Vagina (tissue), 2 donors: ENCODE measurements at regions not wholly inside any gene's neighbourhood (a gene's known extent, or its start where the extent isn't known, plus 50 kb on each side); places are given as distances from the start of the nearest gene placed in this dataset.

ENCODE experiments used
- DNase-seq, 2 donors: peaks; one replicate each; pipeline ENCODE4 v3.0.0-alpha.2; 2017; ENCODE audit errors: extremely low spot score in 2 of 2
- H3K27ac ChIP-seq: fragments of 200-600 bp; sonication (generic); one replicate; pipeline ENCODE4 v1.5.1; 2019
- H3K27me3 ChIP-seq: fragments of 200-600 bp; sonication (generic); one replicate; pipeline ENCODE4 v1.5.1; 2019
- H3K36me3 ChIP-seq, 2 donors: fragments of 200-600 bp; sonication (generic); one replicate each; pipeline ENCODE4 v1.5.1; 2017 to 2019
- H3K4me1 ChIP-seq: fragments of 200-600 bp; sonication (generic); one replicate; pipeline ENCODE4 v1.5.1; 2019
- H3K4me3 ChIP-seq, 2 donors: fragments of 200-600 bp; sonication (generic); 1 replicate in 1 of 2; 2 replicates in 1 of 2; pipeline ENCODE4 v1.5.1; 2016 to 2019
- H3K9me3 ChIP-seq: fragments of 200-600 bp; sonication (generic); one replicate; pipeline ENCODE4 v1.5.1; 2019
- CTCF ChIP-seq, 3 experiments: fragments of 450-650 bp in 2 of 3; fragments of 200-600 bp in 1 of 3; sonication (generic) in 1 of 3; IDR thresholded peaks; one replicate each; pipeline ENCODE4 v1.5.1; 2017 to 2019; ENCODE audit warnings: antibody characterized with exemption in 3 of 3, mild to moderate bottlenecking in 2 of 3, moderate library complexity in 2 of 3
- POLR2A ChIP-seq, 2 donors: fragments of 450-650 bp; IDR thresholded peaks; one replicate each; pipeline ENCODE4 v1.6.1; 2017; ENCODE audit warnings: antibody characterized with exemption in 2 of 2, mild to moderate bottlenecking in 2 of 2, moderate library complexity in 2 of 2
- POLR2AphosphoS5 ChIP-seq, 2 donors: sonication (generic); formaldehyde crosslinking; IDR thresholded peaks; one replicate each; pipeline ENCODE4 v1.9.0; 2017; ENCODE audit warnings: antibody characterized with exemption in 2 of 2, mild to moderate bottlenecking in 2 of 2, low read depth in 1 of 2; ENCODE audit not compliant: insufficient read depth in 1 of 2
- intact Hi-C: fragments of 100-400 bp; cut with DNase I; formaldehyde crosslinking; loops from one replicate; pipeline ENCODE4 v1.15.1; 2023

DNA sequence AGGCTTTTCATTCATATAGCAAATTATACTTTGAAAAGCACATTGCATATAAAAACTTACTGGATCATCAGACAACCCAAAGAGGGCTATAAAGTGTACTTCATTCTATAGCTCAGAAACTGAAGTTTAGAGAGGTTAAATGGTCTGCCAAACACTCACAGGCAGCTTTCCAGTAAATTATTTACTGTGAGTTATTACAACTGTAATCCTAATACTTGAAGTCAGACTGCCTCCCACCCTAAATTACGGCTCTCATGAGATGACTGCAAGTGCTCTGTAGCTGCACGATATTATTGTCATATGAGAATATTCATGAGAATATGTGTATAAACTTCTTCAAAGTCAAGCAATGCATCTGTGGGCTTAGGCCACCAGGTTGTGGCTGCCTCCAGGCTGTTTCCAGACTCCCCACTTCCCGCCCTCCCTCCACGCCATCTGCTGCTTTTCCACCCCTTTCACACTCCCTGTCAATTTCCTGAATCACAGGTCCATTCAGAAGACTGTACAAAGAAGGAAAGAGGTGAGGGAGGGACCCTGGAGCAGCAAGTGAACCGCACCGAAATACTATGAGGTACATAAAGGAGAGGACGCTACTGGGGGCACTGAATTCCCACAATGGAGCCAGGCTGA lies 111.1 kb upstream of the SPOPL start:
- Histone ChIP-seq H3K9me3 (no peaks in the 10 kb centered on the region), H3K36me3 (no peaks in the 10 kb centered on the region), H3K4me3 (no peak overlapping the region), H3K27me3 (no peaks in the 10 kb centered on the region), H3K4me1 (no peaks in the 10 kb centered on the region), H3K27ac (no peak overlapping the region)
- TF ChIP-seq POLR2AphosphoS5 (IDR thresholded peaks at IDR 0.05; ENCODE audit: insufficient read depth in 1 of 2, low read depth in 1 of 2) (no peak), CTCF (IDR thresholded peaks at IDR 0.05) (no peak)
- no peak for DNase-seq
- intact Hi-C loops, result no loop called here

GRCh38 chr2:138391946-138392345 lies 109.6 kb upstream of the SPOPL start:
- Histone ChIP-seq H3K4me1 (peaks cover 9% of the 10 kb centered on the region), H3K27me3 (no peaks in the 10 kb centered on the region), H3K4me3 (no peak overlapping the region), H3K27ac (no peak overlapping the region), H3K9me3 (no peaks in the 10 kb centered on the region), H3K36me3 (no peaks in the 10 kb centered on the region)
- intact Hi-C loops, result no loop called here
- no peak for DNase-seq
- TF ChIP-seq POLR2AphosphoS5 (IDR thresholded peaks at IDR 0.05; ENCODE audit: insufficient read depth in 1 of 2, low read depth in 1 of 2) (no peak), POLR2A (IDR thresholded peaks at IDR 0.05) (no peak), CTCF (IDR thresholded peaks at IDR 0.05) (no peak)

DNA sequence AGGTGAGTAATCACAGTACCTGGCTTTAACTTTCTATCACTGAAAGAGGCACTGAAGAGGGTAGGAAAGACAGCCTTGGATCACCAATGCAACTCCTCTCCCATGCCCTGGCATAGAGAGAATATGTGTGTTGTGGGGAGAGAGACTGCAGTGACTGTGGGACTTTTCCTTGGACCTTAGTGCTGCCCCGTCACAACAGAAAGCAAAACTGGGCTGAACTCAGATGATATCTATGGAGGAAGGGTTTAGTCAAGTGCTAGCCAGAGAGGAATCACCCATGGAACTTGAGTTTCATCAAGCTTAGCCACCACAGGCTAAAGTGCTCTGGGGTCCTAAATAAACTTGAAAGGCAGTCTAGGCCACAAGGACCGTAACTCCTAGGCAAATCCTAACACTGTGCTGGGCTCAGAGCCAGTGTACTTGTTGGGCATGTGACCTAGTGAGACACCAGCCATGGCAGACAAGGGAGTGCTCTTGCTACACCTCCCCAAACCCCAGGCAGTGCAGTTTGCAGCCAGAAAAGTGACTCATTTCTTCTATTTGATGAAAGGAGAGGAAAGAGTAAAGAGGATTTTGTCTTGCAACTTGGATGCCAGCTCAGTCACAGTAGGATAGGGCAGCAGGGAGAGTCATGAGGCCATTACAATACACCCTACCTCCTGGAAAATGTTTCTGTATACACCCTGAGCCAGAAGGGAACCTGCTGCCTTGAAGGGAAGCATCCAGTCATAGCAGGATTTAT lies 105.8 kb upstream of the SPOPL start:
- intact Hi-C loops, result no loop called here
- TF ChIP-seq POLR2AphosphoS5 (IDR thresholded peaks at IDR 0.05; ENCODE audit: insufficient read depth in 1 of 2, low read depth in 1 of 2) (no peak), CTCF (IDR thresholded peaks at IDR 0.05) (no peak), POLR2A (IDR thresholded peaks at IDR 0.05) (no peak)
- peaks cover 9% of the 10 kb centered on the region for H3K4me1 ChIP-seq

DNA sequence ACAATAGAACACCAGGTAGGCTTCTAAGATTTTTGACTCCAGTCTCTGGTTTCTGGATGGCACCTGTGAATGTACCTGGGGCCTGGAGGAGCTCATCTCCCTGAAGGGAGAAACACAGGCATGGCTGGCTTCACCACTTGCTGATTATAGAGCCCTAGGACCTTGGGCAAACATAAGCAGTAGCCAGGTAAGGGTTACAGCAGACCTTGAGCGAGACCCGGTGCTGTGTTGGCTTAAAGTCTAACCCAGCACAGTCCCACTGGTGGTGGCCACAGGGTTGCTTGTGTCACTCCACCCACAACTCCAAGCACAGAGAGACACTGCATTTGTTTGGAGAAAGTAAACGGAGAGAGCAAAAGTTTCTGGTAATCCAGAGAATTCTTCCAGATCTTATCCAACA lies 104.7 kb upstream of the SPOPL start:
- Histone ChIP-seq H3K4me3 (no peak overlapping the region), H3K9me3 (no peaks in the 10 kb centered on the region), H3K4me1 (peaks cover 9% of the 10 kb centered on the region), H3K27me3 (no peaks in the 10 kb centered on the region), H3K36me3 (no peaks in the 10 kb centered on the region), H3K27ac (no peak overlapping the region)
- intact Hi-C loops, result no loop called here
- DNase-seq, result no peak
- TF ChIP-seq POLR2AphosphoS5 (IDR thresholded peaks at IDR 0.05; ENCODE audit: insufficient read depth in 1 of 2, low read depth in 1 of 2), result no peak
- no peak for TF ChIP-seq CTCF (IDR thresholded peaks at IDR 0.05)
- no peak for TF ChIP-seq POLR2A (IDR thresholded peaks at IDR 0.05)

More for the DNA sequence above, 105.8 kb upstream of the SPOPL start:
- no peak for DNase-seq
- H3K4me3 ChIP-seq, result no peak overlapping the region
- H3K27me3 ChIP-seq, result no peaks in the 10 kb centered on the region
- no peak overlapping the region for H3K27ac ChIP-seq
- no peaks in the 10 kb centered on the region for H3K9me3 ChIP-seq
- no peaks in the 10 kb centered on the region for H3K36me3 ChIP-seq

DNA sequence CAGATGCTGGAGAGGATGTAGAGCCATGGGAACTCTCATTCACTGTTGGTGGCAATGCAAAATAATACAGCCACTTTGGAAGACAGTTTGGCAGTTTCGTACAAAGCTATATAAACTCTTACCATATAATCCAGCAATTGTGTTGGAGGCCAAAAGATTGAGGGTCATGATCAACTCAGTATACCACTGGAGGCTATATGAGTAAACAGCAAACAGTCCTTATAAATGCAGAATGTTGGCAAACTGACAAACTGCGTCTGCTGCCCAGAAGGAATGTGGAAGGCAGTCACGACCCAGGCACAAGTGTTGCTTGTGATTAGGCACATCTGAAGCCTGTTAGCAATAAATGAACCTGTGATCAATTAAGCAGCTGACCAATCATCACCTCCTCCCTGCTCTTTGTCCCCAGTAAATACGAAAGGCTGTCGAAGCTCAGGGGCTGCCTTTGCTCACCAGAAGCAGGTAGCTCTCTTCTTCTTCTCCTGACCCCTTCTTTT lies 98.1 kb upstream of the SPOPL start:
- no peak for TF ChIP-seq POLR2AphosphoS5 (IDR thresholded peaks at IDR 0.05; ENCODE audit: insufficient read depth in 1 of 2, low read depth in 1 of 2)
- H3K36me3 ChIP-seq, result no peaks in the 10 kb centered on the region
- H3K4me3 ChIP-seq, result no peak overlapping the region
- no peaks in the 10 kb centered on the region for H3K4me1 ChIP-seq
- no peaks in the 10 kb centered on the region for H3K9me3 ChIP-seq
- H3K27me3 ChIP-seq, result no peaks in the 10 kb centered on the region
- DNase-seq, result no peak
- intact Hi-C loops, result no loop called here
- H3K27ac ChIP-seq, result no peak overlapping the region
